Activated CD8-positive, alpha-beta memory T cell treated with anti-CD3 and anti-CD28 coated beads for 24 hours (primary cell): ENCODE measurements at regions not wholly inside any gene's neighbourhood (a gene's known extent, or its start where the extent isn't known, plus 50 kb on each side); places are given as distances from the start of the nearest gene placed in this dataset.

Experiments used
- DNase-seq: peaks from one replicate; pipeline ENCODE4 v3.0.0-alpha.2; 2020

DNA sequence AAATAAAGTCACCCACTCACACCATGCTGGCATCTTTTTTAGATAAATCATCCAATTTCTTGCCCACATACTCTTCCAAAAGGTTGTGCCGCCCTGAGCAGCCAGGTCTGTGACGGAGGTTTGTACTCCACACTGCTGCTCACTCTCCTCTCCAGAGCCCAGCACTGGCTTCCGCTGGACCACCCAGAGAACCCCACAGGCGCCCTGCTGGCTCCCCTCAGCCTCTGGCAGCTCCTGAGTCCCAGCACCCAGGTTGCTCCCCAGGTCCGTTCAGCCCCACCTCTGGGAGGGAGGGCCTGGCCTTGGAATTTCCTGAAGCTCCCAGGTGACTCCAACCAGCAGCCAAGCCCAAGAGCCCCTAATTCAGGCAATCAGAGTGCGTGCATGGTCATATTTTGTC lies 131.7 kb upstream of the CST7 start:
- DNase-seq = no peak

DNA sequence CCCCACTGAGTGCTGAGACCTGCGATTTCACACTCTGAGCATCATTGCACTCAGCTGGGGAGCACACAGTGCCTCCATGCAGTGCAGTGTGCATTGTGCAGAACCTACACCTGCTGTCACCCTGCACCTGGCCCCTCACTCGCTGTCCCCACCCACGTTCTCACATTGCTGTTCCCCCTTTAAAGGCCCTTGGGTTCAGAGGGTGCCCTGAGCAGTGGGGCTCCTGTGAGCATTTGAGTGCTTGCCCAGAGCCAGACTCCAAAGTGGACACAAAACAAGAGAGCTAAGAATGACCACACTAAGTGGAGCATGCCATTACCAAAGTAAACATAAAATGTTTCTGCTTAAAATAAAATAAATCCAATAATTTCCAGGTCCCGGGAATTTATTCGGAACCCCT lies 131.0 kb upstream of the CST7 start:
- no peak for DNase-seq

DNA sequence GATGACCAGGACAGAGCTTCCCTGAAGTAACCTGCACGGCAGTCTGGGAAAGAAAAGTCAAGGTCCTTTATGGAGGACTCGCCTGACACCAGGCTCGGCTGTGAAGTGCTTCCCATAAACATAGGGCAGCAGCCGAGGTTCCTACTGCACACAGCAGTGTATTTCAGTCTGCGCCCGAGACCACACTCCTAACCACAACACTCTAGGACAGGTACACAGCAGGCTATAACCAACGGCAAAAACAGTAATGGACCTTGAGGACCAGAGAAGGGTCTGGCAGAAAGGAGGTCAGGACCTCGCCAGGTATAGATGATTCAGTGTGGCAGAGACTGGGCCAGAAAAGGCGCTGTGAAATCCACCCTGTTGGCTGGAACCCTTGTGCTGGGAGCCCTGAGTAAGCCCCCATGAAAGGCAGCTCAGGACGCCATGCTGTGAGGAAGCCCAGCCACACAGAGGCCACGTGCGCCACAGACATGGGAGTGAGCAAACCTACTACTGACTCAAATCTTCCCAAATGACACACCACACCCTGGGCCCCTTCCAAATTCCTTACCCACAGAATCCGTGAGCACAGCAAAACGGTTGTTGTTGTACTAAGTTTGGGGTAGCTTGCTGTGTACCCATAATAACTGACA lies 129.6 kb upstream of the CST7 start:
- DNase-seq = no peak

DNA sequence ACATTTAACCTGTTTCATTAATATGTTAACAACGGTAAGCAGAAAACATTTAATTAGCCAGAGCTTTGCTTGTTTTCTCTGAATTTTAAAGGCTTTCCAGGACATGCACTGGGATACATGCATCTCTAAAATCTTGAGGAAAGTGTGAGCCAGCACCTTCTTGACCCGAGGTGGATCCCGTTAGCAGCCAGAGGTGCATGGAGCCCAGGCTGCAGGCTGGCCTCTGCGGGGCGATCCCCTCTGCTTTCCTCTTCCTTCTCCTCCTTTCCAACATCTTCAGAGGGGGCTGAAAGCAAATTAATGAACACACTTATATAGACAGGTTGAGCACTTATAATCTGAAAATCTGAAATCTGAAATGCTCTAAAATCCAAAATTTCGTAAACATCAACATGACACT lies 128.7 kb upstream of the CST7 start:
- no peak for DNase-seq

DNA sequence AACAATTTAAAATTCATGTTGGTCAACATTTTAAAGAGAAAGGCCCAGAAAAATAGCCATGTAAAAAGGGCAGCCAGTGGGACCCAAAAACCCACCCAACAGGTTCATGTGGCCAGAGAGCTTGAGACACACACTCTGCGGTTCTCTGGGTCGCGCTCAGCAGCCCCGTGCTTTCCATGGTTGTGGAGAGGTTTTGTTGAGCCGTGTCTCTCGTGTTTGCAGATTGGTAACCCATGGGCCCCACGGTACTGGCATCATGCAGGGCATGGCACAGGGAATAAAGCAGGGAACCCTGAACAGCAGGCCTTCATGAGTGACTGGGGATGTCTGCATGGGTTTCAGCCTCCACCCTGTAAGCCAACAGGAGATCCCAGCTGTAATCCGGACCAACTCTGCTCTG lies 127.7 kb upstream of the CST7 start:
- DNase-seq = no peak

DNA sequence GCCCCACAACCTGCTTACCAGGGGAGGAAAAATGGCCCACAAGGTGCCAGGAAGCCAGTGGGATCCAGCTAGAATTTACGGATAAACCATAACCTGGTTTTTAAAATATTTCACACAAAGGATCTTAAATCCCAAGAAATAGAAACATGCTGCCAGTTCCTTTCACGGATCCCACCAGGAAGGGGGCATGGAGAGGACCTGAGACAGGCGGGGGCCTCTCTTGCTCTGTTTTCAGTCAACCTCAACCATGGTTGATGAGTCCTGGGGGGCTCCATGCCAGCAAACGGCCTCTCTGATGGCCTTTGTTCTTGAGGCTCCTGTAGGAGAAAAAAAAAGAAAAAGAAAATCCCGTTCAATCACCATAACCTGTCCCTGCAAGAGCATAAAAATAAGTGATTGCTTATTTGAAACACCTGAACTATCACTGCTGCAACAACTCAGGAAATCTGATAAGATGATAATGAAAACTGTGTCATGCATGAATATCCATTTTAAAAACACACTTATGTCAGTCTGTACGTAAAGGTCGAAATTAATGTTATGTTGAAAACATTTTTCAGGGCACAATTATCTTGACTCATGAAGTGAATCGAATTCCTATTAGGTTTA lies 125.8 kb upstream of the CST7 start:
- DNase-seq = no peak

DNA sequence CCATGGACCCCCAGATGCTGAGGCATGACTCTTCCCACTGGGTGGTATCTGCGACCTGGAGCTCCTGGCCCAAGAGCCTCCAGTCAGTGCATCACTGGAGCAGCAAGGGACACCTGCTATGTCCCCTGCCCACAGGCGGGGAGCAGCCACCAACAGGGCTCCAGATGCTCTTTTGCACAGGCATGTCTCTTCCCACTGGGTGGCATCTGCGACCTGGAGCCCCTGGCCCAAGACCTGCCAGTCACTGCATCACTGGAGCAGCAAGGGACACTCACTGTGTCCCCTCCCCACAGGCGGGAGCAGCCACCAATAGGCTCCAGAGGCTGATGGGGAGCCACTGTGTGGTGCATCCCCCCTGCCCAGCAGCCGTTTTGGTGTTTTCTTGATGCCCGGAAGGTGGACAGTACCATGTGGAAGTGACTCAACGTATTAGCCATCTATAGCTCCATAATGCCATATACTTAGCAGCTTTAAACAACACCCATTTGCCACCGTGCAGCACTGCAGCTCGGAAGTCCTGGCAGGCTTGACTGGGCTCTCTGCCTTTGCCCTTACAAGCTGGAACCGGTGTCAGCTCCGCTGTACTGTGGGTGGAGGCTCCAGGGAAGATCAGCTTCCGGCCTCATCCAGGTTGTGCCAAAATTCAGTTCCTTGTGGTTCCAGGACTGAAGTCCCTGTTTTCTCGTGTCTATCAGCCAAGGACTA lies 124.9 kb upstream of the CST7 start:
- no peak for DNase-seq

DNA sequence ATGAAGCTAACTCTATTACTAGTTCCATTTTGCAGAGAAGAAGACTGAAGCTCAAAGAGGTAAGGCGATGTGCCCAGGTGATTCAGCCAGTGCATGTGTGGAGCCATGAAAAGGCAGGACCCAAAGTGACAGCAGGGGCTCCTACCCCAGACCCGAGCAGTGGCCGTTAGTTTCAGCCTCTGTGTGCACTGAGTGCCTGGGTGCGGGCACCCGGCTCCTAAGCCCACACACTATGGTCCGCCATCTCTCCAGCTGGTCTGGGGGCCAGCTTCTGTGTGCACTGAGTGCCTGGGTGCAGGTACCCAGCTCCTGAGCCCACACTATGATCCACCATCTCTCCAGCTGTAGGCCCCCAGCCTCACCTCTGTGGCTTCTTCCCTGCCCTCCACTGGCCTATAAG lies 123.5 kb upstream of the CST7 start:
- no peak for DNase-seq

DNA sequence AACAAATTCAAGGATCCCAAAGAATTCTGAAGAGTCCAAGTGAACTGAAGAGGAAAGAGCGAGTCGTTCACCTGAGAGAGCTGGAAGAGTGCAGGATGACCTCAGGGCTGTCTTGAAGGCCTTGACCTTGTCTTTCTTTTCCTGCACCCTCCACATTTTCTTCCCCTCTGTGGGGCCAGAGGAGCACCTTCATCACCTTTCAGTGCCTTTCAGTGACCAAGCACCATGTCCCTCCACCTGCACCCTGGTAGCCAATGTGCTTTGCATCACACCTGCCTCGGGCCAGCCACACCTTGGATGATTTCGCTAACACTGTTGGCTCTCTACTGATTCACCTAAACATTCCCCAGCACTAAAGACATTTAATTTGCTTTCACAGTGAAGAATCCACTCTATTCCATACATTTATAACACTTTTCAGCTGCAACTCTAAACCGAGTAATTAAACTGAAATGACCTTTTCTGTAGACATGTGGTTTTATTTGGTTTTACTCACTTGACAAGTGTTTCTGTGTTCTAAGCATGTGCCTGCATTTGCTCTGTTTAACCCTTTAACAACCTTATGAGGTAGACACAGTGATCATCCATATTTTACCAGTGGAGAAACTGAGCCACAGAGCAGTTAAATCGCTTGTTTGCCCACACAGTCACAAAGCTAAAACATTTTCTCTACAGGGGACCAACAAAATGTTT lies 121.3 kb upstream of the CST7 start:
- DNase-seq = peak; percentile 21

DNA sequence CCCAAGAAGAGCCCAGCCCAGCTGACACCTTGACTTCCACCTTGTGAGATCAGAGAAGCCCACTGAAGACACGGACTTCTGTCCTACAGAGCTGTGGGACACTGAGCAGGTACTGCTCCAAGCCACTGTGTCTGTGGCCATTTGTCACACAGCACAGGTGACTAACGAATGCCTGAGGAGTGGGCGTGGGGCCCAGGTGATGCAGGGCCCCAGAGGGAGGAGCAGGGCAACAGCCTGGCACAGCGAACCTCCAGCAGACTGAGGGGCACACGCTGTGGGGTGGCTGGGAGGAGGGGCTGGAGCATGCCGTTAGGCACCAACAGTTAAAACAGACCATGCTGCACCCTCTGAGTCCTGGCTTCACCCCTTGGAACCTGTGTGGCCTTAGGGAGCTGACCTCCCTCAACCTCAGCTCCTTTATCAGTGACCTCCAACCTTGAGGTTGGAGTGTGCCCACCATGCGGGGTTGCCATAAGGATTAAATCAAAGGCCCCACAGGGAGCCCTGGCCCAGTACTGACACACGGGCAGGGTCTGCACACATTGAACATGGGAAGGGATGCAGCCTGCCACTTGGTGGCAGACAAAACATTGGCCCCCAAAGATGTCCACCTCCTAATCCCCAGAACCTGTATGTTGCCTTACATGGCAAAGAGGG lies 119.9 kb upstream of the CST7 start:
- DNase-seq = peak; percentile 43

DNA sequence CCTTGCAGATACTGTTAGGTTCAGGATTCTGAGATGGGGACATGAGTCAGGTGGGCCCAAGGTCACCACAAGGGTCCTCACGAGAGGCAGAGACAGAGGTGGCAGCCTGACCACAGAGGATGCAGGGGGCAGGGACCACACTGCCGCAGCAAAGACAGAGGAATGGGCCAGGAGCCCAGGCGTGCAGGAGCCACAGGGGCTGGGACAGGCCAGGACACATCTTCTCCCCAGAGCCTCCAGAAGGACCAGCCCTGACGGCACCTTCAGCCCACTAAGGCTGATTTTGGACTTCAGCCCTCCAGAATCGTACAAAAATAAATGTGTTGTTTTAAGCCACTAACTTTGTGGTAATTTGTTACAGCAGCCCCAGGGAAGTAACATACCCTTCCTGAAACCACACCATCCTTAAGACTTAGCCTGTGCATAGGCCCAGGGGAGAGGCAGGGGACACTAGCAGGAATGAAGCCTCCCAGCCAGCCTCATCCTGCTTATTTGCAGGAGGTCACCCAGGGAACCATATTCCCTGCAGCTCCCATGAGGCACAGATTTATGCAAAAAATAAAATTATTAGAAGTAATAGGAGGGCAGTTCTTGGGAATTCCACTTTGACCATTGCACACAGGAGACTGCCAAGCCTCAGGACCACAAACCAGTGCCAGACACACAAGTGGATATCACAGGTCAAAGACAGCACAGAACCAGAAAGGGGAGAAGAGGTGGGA lies 119.3 kb upstream of the CST7 start:
- DNase-seq = no peak

DNA sequence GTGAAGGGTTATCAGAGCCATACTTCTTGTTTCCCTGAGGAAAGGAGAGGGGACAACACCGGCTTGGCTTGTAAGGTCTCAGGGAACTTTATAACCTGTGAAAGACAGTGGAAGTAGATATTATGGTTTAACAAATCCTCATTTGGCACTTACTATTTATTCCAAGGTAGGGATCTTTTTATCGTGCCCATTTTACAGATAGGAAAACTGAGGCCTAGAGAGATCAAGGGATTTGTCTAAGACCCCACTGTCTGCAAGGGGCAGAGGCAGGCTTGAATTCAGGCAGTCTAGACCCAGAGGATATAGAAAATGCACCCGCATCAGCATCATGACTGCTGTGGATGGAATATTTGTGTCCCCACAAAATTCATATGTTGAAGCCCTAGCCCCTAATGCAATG lies 118.4 kb upstream of the CST7 start:
- DNase-seq = no peak

DNA sequence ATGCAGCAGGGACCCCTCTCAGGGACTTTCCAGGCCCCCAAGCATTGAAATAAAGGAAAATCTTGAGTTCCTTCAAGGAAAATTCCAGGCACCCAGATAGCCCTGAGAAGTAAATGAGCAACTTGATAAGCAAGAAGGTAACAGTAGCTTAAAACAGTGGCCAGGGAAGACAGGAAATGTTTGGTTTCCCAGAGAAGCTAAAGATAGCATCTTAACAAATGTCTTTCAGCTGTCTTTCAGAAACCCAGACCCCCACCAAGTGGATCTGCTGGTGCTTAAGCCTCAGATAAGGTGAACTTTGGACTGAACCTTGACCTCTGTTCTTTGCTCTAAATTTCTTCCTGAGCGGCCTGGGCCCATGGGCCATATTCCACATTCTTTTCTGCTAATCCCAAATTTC lies 117.8 kb upstream of the CST7 start:
- DNase-seq = peak; percentile 1

DNA sequence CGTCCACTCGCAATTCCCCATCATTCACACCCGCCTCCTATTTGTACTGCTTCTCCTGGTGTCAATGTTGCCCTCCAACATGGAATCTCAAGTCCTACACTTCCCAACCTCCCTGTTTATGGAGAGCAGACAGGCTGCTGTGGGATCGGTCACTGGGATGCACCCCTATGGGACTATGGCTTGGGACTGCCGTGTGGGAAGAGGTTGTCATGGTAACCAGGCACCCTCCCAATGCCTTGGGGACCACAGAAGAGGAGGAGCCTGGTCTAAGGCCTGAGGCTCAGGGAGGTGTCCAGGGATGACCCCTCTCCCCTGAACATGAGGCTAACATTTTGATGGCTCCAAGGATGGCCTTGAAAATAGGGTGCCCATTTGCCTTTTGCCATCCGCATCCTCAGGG lies 116.6 kb upstream of the CST7 start:
- DNase-seq = no peak

DNA sequence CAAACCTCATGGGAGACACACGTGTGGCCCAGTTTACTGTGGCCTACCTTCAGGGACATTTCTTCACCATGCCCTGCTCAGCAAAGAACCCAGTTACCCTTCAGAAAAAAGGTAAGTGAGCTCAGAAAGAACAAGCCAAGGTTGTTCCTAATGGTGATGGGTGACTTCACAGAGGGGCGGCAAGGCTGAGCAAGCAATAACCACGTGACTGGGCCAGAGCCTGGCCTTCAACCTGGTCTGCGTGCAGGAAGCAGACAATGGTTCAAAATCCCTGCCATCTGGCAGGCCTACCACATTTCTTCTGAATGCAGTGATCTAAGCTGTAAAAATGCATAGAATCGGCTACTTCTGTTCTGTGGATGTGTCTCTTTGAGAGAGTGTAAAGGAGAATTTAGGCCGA lies 115.5 kb upstream of the CST7 start:
- no peak for DNase-seq

DNA sequence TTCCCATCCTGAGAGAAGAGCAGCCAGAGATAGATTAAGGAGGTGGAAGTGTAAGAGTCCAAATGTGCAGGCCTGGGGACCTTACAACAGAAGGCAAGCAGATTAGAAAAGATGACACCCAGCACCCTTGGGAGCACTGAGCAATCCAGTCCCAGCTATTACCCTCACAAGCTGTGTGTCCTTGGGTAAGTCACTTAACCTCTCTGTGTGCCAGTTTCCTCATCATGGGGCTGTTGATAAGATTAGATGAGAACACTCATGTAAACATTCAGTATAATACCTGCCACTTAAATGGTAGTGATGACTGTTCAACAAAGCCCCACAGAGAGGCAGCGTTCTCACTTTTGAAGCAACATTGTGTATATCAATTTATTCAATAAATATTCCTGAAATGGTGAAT lies 114.8 kb upstream of the CST7 start:
- no peak for DNase-seq

DNA sequence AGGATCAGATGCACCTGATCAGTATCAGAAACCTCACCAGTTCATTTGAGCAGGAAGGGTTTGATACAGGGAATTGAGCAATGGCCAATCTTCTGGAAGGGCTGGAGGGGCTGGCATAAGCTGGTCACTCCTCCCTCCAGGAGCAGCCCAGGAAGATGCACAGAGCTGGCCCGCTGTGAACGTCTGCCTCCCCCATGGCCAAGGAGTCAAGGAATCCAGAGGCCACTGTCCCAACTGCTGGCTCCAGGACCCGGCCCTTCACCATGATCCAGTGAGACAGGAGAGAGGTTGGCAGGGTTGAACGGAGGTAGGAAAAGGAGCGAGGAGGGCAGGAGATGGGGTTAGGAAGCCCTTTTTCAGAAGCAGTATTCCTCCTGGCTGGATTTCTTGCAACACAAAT lies 113.9 kb upstream of the CST7 start:
- DNase-seq = no peak

DNA sequence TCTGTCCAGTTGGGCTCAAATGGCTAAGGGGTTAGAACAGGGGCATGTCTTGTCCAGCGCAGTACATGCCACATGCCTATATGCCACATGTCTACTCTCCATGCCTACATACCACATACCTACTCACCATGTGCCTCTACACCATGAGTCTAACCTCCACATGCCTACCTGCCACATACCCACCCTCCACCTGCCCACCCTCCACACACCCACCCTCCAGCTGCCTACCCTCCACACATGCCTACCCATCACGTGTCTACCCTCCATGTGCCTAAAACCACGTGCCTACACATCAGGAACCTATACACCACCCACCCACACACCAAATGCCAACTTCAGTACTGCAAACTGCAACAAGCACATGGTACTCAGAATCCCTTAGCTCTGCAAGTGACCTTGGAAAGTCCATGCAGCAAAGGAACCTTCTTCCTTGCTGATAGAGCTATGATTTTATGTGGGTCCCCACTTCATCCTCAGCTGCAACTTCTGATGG lies 113.0 kb upstream of the CST7 start:
- no peak for DNase-seq

DNA sequence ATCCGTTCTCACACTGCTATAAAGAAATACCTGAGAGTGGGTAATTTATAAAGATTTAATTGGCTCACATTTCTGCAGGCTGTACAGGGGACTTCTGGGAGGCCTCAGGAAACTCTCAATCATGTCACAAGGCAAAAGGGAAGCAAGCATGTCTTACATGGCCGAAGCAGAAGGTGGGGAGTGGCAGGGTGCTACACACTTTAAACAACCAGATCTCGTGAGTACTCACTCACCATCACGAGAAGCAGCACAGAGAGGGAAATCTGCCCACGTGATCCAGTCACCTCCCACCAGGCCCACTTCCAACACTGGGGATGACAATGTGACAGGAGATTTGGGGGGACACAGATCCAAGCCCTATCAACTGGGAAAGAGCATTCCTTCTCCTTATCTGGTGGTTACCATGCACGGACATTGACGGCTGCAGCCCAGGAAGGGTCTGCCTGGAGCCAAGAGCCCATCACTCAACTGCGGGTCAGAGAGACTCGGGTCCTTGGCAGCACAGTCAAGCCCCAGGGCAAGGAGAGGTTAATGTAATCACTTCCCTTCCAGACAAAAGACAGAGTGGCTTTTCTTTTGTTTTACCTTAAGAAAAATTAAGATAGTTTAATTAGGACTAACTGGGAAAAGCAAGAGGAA lies 112.3 kb upstream of the CST7 start:
- DNase-seq = no peak

DNA sequence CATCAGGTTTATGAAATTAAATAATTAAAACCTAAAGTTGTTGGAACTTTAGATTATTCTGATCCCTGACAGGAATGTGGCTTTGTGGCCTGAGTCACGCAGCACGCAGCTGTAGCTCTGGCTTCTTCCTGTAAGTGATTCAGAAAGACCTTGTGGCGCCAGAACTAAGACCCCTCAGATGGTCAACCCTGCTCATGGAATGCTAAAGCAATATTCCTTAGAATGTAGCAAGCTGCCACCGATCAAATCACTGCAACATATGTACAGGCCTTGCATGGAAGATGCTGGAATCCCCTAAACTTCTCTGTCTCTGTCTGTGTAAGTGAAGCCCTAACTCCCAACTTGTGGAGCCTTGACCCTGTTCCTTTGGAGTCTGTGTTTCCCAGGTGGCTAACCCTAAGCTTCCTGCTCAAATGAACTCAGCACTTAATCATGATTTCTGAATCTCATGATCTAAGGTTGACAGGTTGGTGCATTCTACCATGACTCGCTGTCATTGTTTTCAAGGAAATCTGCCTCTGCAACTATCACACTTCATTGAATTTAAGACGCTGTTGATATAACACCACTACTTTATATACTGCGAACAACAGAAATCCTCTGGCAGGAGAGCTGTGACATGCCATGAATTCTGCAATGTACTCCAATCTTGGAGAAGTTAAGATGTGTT lies 111.2 kb upstream of the CST7 start:
- DNase-seq = no peak
